ENCODE measurements at regions not wholly inside any gene's neighbourhood (a gene's known extent, or its start where the extent isn't known, plus 50 kb on each side); places are given as distances from the start of the nearest gene placed in this dataset.
"Not testable (repeated sequence)": the region's sequence is repeated elsewhere in the genome, so short reads cannot be mapped to it uniquely, and the experiment has no call there.

DNA sequence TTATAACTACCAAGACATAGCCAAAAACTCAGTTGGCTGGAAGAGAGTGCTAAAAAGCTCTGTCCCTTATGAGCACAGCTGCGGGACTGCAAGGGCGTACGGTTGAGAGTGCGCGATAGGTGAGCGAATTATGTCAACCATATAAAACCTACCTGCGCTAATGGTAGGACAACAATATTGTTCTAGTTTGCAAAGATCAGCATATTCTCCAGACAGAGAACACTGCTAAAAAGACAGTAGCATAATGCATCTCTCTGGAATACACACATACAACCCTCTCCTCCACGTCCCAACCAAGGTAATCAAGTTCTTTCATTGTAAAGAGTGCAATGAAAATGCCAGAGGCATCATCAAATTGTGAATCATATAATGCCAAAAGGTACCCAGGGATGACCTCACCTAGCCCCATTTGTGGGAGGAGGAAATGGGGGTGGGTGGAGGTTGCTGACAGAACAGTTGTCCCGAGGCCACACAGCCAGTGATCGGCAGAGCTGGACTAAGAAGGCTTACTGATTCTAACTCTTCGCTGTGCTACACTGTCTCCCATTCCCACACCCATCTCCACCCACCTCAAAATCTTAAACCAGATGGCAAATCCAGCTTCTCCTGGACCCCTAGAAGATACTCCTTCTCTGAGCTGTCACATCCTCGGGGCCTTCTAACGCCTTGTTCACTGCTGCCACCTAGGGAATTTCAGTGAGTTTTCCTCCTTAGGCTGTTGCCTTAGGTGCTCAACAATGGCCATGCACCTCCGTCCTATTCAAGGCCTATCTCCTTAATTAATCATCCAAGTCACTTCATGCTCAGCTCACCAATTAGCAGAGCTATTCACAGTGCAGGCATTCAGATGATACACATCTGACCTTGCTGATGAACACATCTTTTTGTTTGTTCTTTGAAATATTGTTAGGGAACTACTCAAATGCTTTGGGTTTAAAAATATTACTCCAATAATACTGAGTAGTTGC is 60.7 kb downstream of the RPL22L1 start:
- no peak for DNase-seq (ENCODE audit: extremely low spot score in 2 of 2)
- no peaks in the 10 kb centered on the region for H3K9me3 ChIP-seq
- peaks cover 13% of the 10 kb centered on the region for H3K4me1 ChIP-seq
- TF ChIP-seq POLR2AphosphoS5 (IDR thresholded peaks at IDR 0.05; ENCODE audit: insufficient read depth in 1 of 2, low read depth in 1 of 2): no peak
- peak in 1 of 3 experiments; percentile 32 for TF ChIP-seq CTCF (IDR thresholded peaks at IDR 0.05)
- no peak for TF ChIP-seq POLR2A (IDR thresholded peaks at IDR 0.05)
- H3K27ac ChIP-seq: no peak overlapping the region
- H3K4me3 ChIP-seq: no peak overlapping the region
- no peaks in the 10 kb centered on the region for H3K36me3 ChIP-seq
- intact Hi-C loops (cut with DNase I): no loop called here
- H3K27me3 ChIP-seq: no peaks in the 10 kb centered on the region

DNA sequence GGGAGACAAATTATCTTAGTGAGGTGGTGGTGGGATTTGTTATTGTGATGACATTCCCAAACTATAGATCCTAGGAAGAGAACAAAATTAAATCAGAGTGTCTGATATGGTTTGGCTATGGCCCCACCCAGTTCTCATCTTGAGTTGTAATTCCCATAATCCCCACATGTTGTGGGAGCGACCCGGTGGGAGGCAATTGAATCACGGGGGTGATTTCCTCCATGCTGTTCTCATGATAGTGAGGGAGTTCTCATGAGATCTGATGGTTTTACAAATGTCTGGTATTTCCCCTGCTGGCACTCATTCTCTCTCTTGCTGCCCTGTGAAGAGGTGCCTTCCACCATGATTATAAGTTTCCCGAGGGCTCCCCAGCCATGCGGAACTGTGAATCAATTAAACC is 62.0 kb downstream of the RPL22L1 start:
- intact Hi-C loops (cut with DNase I): no loop called here

GRCh38 chr3:170806676-170807075 is 63.3 kb downstream of the RPL22L1 start:
- intact Hi-C loops (cut with DNase I): no loop called here
- TF ChIP-seq POLR2AphosphoS5 (IDR thresholded peaks at IDR 0.05; ENCODE audit: insufficient read depth in 1 of 2, low read depth in 1 of 2) (no peak), CTCF (IDR thresholded peaks at IDR 0.05) (no peak), POLR2A (IDR thresholded peaks at IDR 0.05) (no peak)
- DNase-seq (ENCODE audit: extremely low spot score in 2 of 2): no peak
- Histone ChIP-seq H3K27ac (no peak overlapping the region), H3K36me3 (no peaks in the 10 kb centered on the region), H3K9me3 (no peaks in the 10 kb centered on the region), H3K27me3 (no peaks in the 10 kb centered on the region), H3K4me1 (peaks cover 12% of the 10 kb centered on the region), H3K4me3 (no peak overlapping the region)

More for the DNA sequence above, 62.0 kb downstream of the RPL22L1 start:
- H3K36me3 ChIP-seq: no peaks in the 10 kb centered on the region
- H3K4me1 ChIP-seq: peaks cover 18% of the 10 kb centered on the region
- no peaks in the 10 kb centered on the region for H3K9me3 ChIP-seq
- no peak overlapping the region for H3K4me3 ChIP-seq
- DNase-seq (ENCODE audit: extremely low spot score in 2 of 2): no peak
- no peak for TF ChIP-seq CTCF (IDR thresholded peaks at IDR 0.05)
- TF ChIP-seq POLR2A (IDR thresholded peaks at IDR 0.05): no peak
- no peak for TF ChIP-seq POLR2AphosphoS5 (IDR thresholded peaks at IDR 0.05; ENCODE audit: insufficient read depth in 1 of 2, low read depth in 1 of 2)
- H3K27ac ChIP-seq: no peak overlapping the region
- no peaks in the 10 kb centered on the region for H3K27me3 ChIP-seq

- TF ChIP-seq POLR2AphosphoS5 (IDR thresholded peaks at IDR 0.05; ENCODE audit: insufficient read depth in 1 of 2, low read depth in 1 of 2) (no peak), CTCF (IDR thresholded peaks at IDR 0.05) (no peak), POLR2A (IDR thresholded peaks at IDR 0.05) (no peak)
- Histone ChIP-seq H3K27ac (no peak overlapping the region), H3K4me1 (peaks cover 12% of the 10 kb centered on the region), H3K4me3 (no peak overlapping the region), H3K27me3 (no peaks in the 10 kb centered on the region), H3K36me3 (no peaks in the 10 kb centered on the region), H3K9me3 (no peaks in the 10 kb centered on the region)
- intact Hi-C loops (cut with DNase I): no loop called here
- DNase-seq (ENCODE audit: extremely low spot score in 2 of 2): no peak
Measured at GRCh38 chr3:170806141-170806540, 63.9 kb downstream of the RPL22L1 start.

DNA sequence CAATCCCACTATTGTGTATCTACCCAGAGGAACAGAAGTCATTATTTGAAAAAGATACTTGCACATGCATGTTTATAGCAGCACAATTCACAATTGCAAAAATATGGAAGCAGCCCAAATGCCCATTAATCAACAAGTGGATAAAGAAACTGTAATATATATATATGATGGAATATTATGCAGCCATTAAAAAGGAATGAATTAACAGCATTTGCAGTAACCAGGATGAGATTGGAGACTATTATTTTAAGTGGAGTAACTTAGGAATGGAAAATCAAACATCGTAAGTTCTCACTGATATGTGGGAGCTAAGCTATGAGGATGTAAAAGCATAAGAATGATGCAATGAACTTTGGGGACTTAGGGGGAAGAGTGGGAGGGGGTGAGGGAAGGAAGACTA is 64.7 kb downstream of the RPL22L1 start:
- H3K4me1 ChIP-seq: peaks cover 12% of the 10 kb centered on the region
- H3K27ac ChIP-seq; H3K4me3 ChIP-seq; DNase-seq (ENCODE audit: extremely low spot score in 2 of 2); intact Hi-C loops (cut with DNase I); H3K9me3 ChIP-seq; H3K36me3 ChIP-seq; H3K27me3 ChIP-seq: not testable (repeated sequence)

DNA sequence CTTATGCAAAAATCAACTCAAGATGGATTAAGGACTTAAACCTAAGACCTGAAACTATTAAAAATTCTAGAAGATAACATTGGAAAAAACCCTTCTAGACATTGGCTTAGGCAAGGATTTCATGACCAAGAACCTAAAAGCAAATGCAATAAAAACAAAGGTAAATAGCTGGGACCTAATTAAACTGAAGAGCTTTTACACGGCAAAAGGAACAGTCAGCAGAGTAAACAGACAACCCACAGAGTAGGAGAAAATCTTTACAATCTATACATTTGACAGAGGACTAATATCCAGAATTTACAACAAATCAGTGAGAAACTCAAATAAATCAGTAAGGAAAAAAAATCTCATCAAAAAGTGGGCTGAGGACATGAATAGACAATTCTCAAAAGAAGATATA is 65.4 kb downstream of the RPL22L1 start:
- H3K4me3 ChIP-seq; H3K27me3 ChIP-seq; intact Hi-C loops (cut with DNase I); DNase-seq (ENCODE audit: extremely low spot score in 2 of 2); H3K27ac ChIP-seq; H3K9me3 ChIP-seq; H3K36me3 ChIP-seq; H3K4me1 ChIP-seq: not testable (repeated sequence)

All from vagina (tissue), 2 donors.